ENCODE measurements at regions not wholly inside any gene's neighbourhood (a gene's known extent, or its start where the extent isn't known, plus 50 kb on each side); places are given as distances from the start of the nearest gene placed in this dataset.

DNA sequence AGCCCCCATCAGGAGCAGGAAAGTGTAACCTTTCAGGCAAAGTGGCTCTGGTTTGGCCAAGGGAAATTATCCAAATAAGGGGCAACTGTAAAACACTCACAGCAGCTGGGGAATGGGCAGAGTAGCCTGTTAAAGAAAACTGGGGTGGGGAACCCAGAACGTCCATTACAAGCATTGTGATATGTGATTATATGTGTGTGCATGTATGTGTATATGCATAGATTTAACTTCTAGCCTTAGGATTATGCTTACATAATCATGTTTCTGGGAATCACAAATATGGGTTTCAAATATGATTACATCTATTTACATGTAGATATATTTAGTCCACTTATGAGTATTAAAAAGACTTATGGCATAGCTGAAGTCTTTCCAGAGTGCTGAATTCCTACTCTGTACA is 278.1 kb upstream of the JAG1 start:
- no peaks in the 10 kb centered on the region for H3K4me1 ChIP-seq (ENCODE audit: low read depth)
- no peak for DNase-seq (ENCODE audit: low read depth in 1 of 2, low spot score in 1 of 2)
- no peak overlapping the region for H3K4me3 ChIP-seq
- H3K9me3 ChIP-seq (ENCODE audit: low read depth), result no peaks in the 10 kb centered on the region
- TF ChIP-seq, protein P1, sequence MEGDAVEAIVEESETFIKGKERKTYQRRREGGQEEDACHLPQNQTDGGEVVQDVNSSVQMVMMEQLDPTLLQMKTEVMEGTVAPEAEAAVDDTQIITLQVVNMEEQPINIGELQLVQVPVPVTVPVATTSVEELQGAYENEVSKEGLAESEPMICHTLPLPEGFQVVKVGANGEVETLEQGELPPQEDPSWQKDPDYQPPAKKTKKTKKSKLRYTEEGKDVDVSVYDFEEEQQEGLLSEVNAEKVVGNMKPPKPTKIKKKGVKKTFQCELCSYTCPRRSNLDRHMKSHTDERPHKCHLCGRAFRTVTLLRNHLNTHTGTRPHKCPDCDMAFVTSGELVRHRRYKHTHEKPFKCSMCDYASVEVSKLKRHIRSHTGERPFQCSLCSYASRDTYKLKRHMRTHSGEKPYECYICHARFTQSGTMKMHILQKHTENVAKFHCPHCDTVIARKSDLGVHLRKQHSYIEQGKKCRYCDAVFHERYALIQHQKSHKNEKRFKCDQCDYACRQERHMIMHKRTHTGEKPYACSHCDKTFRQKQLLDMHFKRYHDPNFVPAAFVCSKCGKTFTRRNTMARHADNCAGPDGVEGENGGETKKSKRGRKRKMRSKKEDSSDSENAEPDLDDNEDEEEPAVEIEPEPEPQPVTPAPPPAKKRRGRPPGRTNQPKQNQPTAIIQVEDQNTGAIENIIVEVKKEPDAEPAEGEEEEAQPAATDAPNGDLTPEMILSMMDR (IDR thresholded peaks at IDR 0.05; ENCODE audit: low read depth, low read length), result no peak
- no peaks in the 10 kb centered on the region for H3K36me3 ChIP-seq
- H3K27me3 ChIP-seq, result no peaks in the 10 kb centered on the region
- H3K27ac ChIP-seq, result no peak overlapping the region

DNA sequence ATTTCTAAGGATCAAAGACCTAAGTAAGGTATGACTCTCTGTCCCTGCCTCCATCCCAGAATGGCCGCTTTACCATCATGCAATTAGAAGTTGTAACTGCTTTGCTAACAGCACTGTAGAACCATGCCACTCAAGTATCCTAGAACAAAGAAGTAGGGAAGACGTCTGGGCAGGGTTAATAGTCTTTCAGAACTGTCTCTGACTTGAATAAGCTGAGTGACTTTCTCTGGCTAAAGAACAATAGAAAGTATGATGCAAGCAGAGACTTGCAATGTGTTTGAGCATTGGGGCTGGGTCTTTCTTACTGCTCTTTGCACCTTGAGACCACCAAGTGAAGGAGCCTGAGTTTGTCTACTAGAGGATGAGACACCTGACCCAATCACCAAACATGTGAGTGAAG is 279.6 kb upstream of the JAG1 start:
- H3K27ac ChIP-seq, result no peak overlapping the region
- H3K27me3 ChIP-seq, result no peaks in the 10 kb centered on the region
- no peaks in the 10 kb centered on the region for H3K4me1 ChIP-seq (ENCODE audit: low read depth)
- no peaks in the 10 kb centered on the region for H3K36me3 ChIP-seq
- no peak for DNase-seq (ENCODE audit: low read depth in 1 of 2, low spot score in 1 of 2)
- no peak overlapping the region for H3K4me3 ChIP-seq
- no peaks in the 10 kb centered on the region for H3K9me3 ChIP-seq (ENCODE audit: low read depth)
- TF ChIP-seq, protein P1 (IDR thresholded peaks at IDR 0.05; ENCODE audit: low read depth, low read length), result no peak

DNA sequence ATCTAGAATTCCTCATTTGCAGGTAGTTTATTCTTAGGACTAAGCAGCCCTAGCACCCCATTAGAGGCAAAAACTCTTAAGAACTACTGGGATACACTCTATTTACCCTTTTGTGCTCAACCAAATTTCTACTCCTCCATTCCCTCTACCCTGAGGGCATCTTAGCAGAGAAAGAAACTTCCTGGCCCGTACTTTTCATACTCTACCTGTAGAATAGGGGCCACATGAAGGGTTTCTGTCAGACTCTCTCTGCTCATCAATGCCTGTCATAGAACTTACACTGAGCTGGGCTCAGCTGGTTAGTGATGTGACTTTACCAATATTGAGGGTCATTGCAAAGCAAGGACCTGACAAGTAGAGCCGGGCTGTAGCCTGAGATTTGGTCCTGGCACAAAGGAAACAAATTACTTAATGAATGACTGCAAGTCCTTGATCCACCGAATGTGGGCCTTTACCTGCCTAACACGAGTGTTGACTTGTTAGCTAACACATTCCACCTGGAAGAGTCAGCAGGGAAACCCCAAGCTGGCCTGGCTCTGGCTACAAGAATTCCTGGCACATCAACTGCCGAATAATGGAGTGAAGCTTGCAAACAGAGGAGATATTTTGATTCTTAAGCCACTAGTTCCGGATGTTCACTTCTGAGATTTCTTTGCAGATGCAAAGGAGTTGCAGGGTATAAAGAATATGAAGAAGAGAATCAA is 280.5 kb upstream of the JAG1 start:
- H3K9me3 ChIP-seq (ENCODE audit: low read depth), result no peaks in the 10 kb centered on the region
- no peaks in the 10 kb centered on the region for H3K36me3 ChIP-seq
- no peaks in the 10 kb centered on the region for H3K27me3 ChIP-seq
- H3K27ac ChIP-seq, result no peak overlapping the region
- TF ChIP-seq, protein P1 (IDR thresholded peaks at IDR 0.05; ENCODE audit: low read depth, low read length), result no peak
- DNase-seq (ENCODE audit: low read depth in 1 of 2, low spot score in 1 of 2), result no peak
- no peaks in the 10 kb centered on the region for H3K4me1 ChIP-seq (ENCODE audit: low read depth)
- no peak overlapping the region for H3K4me3 ChIP-seq

DNA sequence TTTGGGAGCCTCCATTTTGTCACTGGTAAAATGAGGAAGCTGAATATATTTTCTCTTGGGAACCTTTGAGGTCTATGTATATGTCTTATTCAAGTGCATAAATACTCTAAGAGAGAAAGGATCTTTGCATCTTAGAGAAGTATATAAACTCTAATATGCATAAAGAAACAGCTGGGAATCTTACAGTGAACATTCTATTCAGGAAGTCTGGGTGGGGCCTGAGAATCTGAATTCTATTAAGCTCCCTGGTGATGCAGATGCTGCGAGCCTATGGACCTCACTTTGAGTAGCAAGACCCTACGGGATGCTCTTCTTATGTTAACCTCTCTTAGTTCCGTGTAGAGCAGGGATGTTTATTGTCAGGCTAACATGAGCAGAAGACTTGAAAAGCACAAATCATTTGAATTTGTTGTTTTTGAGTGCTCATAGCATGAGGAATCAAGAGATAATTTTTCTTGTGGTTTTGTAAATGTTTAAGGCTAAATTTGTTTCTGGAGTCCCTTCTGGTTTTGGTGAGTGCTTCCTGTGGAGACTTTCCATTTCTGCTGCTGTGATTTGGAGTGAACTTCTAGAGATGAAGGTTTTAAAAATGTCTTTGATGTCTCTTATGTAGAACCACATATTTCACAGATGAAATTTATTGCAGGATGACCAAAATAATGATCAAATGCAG is 281.2 kb upstream of the JAG1 start:
- H3K4me3 ChIP-seq, result no peak overlapping the region
- no peak overlapping the region for H3K27ac ChIP-seq
- H3K27me3 ChIP-seq, result no peaks in the 10 kb centered on the region
- H3K4me1 ChIP-seq (ENCODE audit: low read depth), result no peaks in the 10 kb centered on the region
- H3K9me3 ChIP-seq (ENCODE audit: low read depth), result no peaks in the 10 kb centered on the region
- H3K36me3 ChIP-seq, result no peaks in the 10 kb centered on the region
- TF ChIP-seq, protein P1 (IDR thresholded peaks at IDR 0.05; ENCODE audit: low read depth, low read length), result no peak
- DNase-seq (ENCODE audit: low read depth in 1 of 2, low spot score in 1 of 2), result no peak

DNA sequence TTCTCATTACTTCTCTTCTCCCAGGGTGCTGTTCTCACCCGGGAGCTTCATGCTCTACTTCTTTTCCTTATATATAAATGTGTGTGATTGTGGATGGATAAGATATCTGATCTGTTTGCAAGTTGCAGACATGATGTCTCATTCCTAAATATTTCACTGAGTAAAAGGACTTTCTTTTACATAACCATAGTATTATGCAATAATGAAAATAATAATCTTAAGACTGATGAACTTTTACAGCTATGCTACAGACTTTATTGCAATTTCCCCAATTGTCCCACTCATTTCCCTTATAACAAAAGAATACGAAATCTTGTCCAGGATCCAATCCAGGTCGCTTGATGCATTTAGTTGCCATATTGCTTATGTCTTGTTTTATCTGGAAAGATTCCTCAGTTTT is 284.5 kb upstream of the JAG1 start:
- no peak for DNase-seq (ENCODE audit: low read depth in 1 of 2, low spot score in 1 of 2)
- H3K27ac ChIP-seq, result no peak overlapping the region
- H3K4me1 ChIP-seq (ENCODE audit: low read depth), result no peaks in the 10 kb centered on the region
- H3K27me3 ChIP-seq, result no peaks in the 10 kb centered on the region
- no peak overlapping the region for H3K4me3 ChIP-seq
- no peaks in the 10 kb centered on the region for H3K9me3 ChIP-seq (ENCODE audit: low read depth)
- no peaks in the 10 kb centered on the region for H3K36me3 ChIP-seq
- TF ChIP-seq, protein P1 (IDR thresholded peaks at IDR 0.05; ENCODE audit: low read depth, low read length), result no peak
